ENCODE measurements at regions not wholly inside any gene's neighbourhood (a gene's known extent, or its start where the extent isn't known, plus 50 kb on each side); places are given as distances from the start of the nearest gene placed in this dataset.
A peak's percentile ranks its signal among the peaks of the same experiment; 100 is the strongest.
"Not testable (repeated sequence)": the region's sequence is repeated elsewhere in the genome, so short reads cannot be mapped to it uniquely, and the experiment has no call there.

DNA sequence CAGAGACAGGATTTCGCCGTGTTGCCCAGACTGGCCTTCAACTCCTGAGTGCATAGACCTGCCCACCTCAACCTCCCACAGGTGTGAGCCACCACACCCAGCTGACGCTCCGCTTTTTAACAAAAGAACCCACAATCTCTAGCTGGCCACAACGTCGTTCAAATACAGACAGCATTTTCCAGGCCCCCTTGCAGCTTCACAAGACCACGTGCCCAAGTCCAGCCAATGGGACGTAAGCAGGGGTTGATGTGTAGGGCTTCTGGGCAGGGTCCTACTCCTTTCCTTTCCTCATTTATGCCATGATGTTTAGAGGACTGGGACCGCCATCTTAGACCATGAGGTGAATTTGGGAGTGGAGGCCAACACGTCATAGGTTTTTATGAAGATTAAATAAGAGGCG is 81.0 kb downstream of the TFAP2C start:
- H2AK5ac ChIP-seq (ENCODE audit: insufficient read length, low read length): no peak overlapping the region
- Mint-ChIP-seq H3K27ac (no peak overlapping the region), H3K4me1 (peaks cover 31 to 35% of the 10 kb centered on the region in 2 experiments), H3K9me3 (peaks cover 0 to 1% of the 10 kb centered on the region in 2 experiments; a peak in 1 of 5 replicates), H3K36me3 (ENCODE audit: insufficient read depth in 1 of 3, low read depth in 3 of 3) (no peaks in the 10 kb centered on the region; a peak in 1 of 7 replicates), H3K27me3 (ENCODE audit: low read depth) (peaks cover 7% of the 10 kb centered on the region), H3K4me3 (no peak overlapping the region)
- no peaks in the 10 kb centered on the region for H4K20me1 ChIP-seq (ENCODE audit: control insufficient read depth, insufficient read depth, insufficient read length)
- H3K4me2 ChIP-seq (ENCODE audit: insufficient read depth, insufficient read length, low read length): no peak overlapping the region
- H3K4ac ChIP-seq (ENCODE audit: low read depth, low read length): no peak overlapping the region
- no peak overlapping the region for H3K9ac ChIP-seq (ENCODE audit: extremely low read depth, insufficient read length, low read length)
- no peak overlapping the region for H3K23ac ChIP-seq (ENCODE audit: insufficient read length, low read depth, low read length)
- no peak overlapping the region for H3K14ac ChIP-seq (ENCODE audit: insufficient read depth, low read length)
- WGBS (ENCODE audit: extremely low coverage, insufficient read length, low lambda C conversion rate): no CpG with 5 or more reads among the region's 11 CpGs
- no peak overlapping the region for H3K27ac ChIP-seq (ENCODE audit: insufficient read length, low read depth, low read length)
- no peak overlapping the region for H3K56ac ChIP-seq (ENCODE audit: insufficient read length, low read depth, low read length)
- H2BK15ac ChIP-seq (ENCODE audit: low read depth, low read length): no peak overlapping the region
- H3K27me3 ChIP-seq (ENCODE audit: insufficient read depth, low read length): 0 out of 2 replicates have a peak, but pooled peaks cover 2% of the 10 kb centered on the region
- H3K23me2 ChIP-seq (ENCODE audit: insufficient read length, low read depth, low read length, poor library complexity, severe bottlenecking): no peaks in the 10 kb centered on the region
- H2BK12ac ChIP-seq (ENCODE audit: insufficient read length, low read depth, low read length): no peak overlapping the region
- H3K79me2 ChIP-seq (ENCODE audit: insufficient read depth, low read length): no peaks in the 10 kb centered on the region
- no peak overlapping the region for H2AFZ ChIP-seq (ENCODE audit: low read length)
- no peak overlapping the region for H4K8ac ChIP-seq (replicated peaks; ENCODE audit: insufficient read length, low read depth, low read length)
- no peak overlapping the region for H4K91ac ChIP-seq (ENCODE audit: insufficient read length, low read depth, low read length)
- H3K4me1 ChIP-seq (ENCODE audit: insufficient read depth, low read length): no peaks in the 10 kb centered on the region; the same call in 1 of the 2 replicates
- no peak overlapping the region for H3T11ph ChIP-seq (ENCODE audit: low read length)
- TF ChIP-seq, protein P1, sequence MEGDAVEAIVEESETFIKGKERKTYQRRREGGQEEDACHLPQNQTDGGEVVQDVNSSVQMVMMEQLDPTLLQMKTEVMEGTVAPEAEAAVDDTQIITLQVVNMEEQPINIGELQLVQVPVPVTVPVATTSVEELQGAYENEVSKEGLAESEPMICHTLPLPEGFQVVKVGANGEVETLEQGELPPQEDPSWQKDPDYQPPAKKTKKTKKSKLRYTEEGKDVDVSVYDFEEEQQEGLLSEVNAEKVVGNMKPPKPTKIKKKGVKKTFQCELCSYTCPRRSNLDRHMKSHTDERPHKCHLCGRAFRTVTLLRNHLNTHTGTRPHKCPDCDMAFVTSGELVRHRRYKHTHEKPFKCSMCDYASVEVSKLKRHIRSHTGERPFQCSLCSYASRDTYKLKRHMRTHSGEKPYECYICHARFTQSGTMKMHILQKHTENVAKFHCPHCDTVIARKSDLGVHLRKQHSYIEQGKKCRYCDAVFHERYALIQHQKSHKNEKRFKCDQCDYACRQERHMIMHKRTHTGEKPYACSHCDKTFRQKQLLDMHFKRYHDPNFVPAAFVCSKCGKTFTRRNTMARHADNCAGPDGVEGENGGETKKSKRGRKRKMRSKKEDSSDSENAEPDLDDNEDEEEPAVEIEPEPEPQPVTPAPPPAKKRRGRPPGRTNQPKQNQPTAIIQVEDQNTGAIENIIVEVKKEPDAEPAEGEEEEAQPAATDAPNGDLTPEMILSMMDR (conservative IDR thresholded peaks at IDR 0.05): no peak
- no peak overlapping the region for H4K5ac ChIP-seq (ENCODE audit: insufficient read length, low read depth, low read length)
- no peak overlapping the region for H3K18ac ChIP-seq (ENCODE audit: insufficient read length, low read depth, low read length)
- DNase-seq: no peak
- H2BK20ac ChIP-seq (ENCODE audit: low read depth, low read length, poor library complexity, severe bottlenecking): no peak overlapping the region
- H3K9me3 ChIP-seq (ENCODE audit: control insufficient read depth, low read depth, low read length): no peaks in the 10 kb centered on the region
- H2BK5ac ChIP-seq (ENCODE audit: insufficient read length, low read length): no peak overlapping the region
- no peaks in the 10 kb centered on the region for H3K79me1 ChIP-seq (ENCODE audit: insufficient read depth, low read depth, low read length, poor library complexity, severe bottlenecking)
- H2BK120ac ChIP-seq (ENCODE audit: low read depth, low read length, poor library complexity, severe bottlenecking): no peak overlapping the region

- not testable (repeated sequence) for H2BK5ac ChIP-seq (ENCODE audit: insufficient read length, low read length); DNase-seq; H3K36me3 Mint-ChIP-seq (ENCODE audit: insufficient read depth in 1 of 3, low read depth in 3 of 3); H3K9me3 ChIP-seq (ENCODE audit: control insufficient read depth, low read depth, low read length); H2AK5ac ChIP-seq (ENCODE audit: insufficient read length, low read length); H3K79me1 ChIP-seq (ENCODE audit: insufficient read depth, low read depth, low read length, poor library complexity, severe bottlenecking); H2BK120ac ChIP-seq (ENCODE audit: low read depth, low read length, poor library complexity, severe bottlenecking); H3K23me2 ChIP-seq (ENCODE audit: insufficient read length, low read depth, low read length, poor library complexity, severe bottlenecking); H3K27me3 ChIP-seq (ENCODE audit: insufficient read depth, low read length); H2AFZ ChIP-seq (ENCODE audit: low read length); H3K27ac ChIP-seq (ENCODE audit: insufficient read length, low read depth, low read length); H3K27ac Mint-ChIP-seq; H3K56ac ChIP-seq (ENCODE audit: insufficient read length, low read depth, low read length); H3K14ac ChIP-seq (ENCODE audit: insufficient read depth, low read length); H3K27me3 Mint-ChIP-seq (ENCODE audit: low read depth); H4K8ac ChIP-seq (replicated peaks; ENCODE audit: insufficient read length, low read depth, low read length); H3K4me2 ChIP-seq (ENCODE audit: insufficient read depth, insufficient read length, low read length); H3K79me2 ChIP-seq (ENCODE audit: insufficient read depth, low read length); H4K20me1 ChIP-seq (ENCODE audit: control insufficient read depth, insufficient read depth, insufficient read length); H2BK15ac ChIP-seq (ENCODE audit: low read depth, low read length); H2BK20ac ChIP-seq (ENCODE audit: low read depth, low read length, poor library complexity, severe bottlenecking); H3K23ac ChIP-seq (ENCODE audit: insufficient read length, low read depth, low read length); H2BK12ac ChIP-seq (ENCODE audit: insufficient read length, low read depth, low read length); H4K91ac ChIP-seq (ENCODE audit: insufficient read length, low read depth, low read length); H3K4me1 ChIP-seq (ENCODE audit: insufficient read depth, low read length); H3K9me3 Mint-ChIP-seq; H3K18ac ChIP-seq (ENCODE audit: insufficient read length, low read depth, low read length); H3K4ac ChIP-seq (ENCODE audit: low read depth, low read length); H3K4me3 Mint-ChIP-seq; H3T11ph ChIP-seq (ENCODE audit: low read length); H3K9ac ChIP-seq (ENCODE audit: extremely low read depth, insufficient read length, low read length)
- WGBS (ENCODE audit: extremely low coverage, insufficient read length, low lambda C conversion rate): no CpG with 5 or more reads among the region's 2 CpGs
- peaks cover 35 to 40% of the 10 kb centered on the region in 2 experiments for H3K4me1 Mint-ChIP-seq
- peak overlapping the region; percentile 66 for H4K5ac ChIP-seq (ENCODE audit: insufficient read length, low read depth, low read length)
Measured at GRCh38 chr20:56710577-56710976, 81.5 kb downstream of the TFAP2C start.
